AG09309 (cell line): ENCODE measurements at regions not wholly inside any gene's neighbourhood (a gene's known extent, or its start where the extent isn't known, plus 50 kb on each side); places are given as distances from the start of the nearest gene placed in this dataset.

Experiments used
- DNase-seq: peaks from one replicate; pipeline ENCODE4 v3.0.0-alpha.2; 2010; ENCODE audit warnings: low read depth
- H3K4me3 ChIP-seq: 2 replicates; pipeline ENCODE4 v1.5.1; 2011; ENCODE audit warnings: mild to moderate bottlenecking, low read depth, low read length, moderate library complexity; ENCODE audit not compliant: control insufficient read depth
- TF ChIP-seq, protein P1 (sequence below): IDR thresholded peaks from 2 replicates; pipeline ENCODE4 v1.5.1; 2011; ENCODE audit warnings: mild to moderate bottlenecking, low read depth, low read length, inconsistent platforms; ENCODE audit not compliant: insufficient read depth, control insufficient read depth; ENCODE audit errors: missing control alignments

DNA sequence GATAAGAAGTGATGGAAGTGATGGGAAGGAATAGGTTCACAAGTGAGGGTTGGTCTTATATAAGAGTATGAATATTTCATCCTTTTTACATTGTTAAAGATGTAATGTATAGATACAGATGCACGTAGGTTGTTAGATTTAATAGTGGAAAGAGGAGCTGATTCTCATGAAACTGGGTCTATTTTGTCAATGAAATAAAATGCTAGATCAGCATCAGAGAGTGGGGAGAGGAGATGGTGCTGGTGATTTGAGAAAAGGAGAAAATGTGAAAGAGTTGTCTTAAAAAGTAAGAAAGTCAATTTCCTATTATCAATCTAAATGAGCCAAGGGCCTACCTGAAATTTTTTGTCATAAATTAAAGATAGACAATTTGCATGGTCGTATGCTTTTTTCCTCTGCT lies 82.8 kb upstream of the FYN start:
- no peak overlapping the region for H3K4me3 ChIP-seq
- TF ChIP-seq, protein P1, sequence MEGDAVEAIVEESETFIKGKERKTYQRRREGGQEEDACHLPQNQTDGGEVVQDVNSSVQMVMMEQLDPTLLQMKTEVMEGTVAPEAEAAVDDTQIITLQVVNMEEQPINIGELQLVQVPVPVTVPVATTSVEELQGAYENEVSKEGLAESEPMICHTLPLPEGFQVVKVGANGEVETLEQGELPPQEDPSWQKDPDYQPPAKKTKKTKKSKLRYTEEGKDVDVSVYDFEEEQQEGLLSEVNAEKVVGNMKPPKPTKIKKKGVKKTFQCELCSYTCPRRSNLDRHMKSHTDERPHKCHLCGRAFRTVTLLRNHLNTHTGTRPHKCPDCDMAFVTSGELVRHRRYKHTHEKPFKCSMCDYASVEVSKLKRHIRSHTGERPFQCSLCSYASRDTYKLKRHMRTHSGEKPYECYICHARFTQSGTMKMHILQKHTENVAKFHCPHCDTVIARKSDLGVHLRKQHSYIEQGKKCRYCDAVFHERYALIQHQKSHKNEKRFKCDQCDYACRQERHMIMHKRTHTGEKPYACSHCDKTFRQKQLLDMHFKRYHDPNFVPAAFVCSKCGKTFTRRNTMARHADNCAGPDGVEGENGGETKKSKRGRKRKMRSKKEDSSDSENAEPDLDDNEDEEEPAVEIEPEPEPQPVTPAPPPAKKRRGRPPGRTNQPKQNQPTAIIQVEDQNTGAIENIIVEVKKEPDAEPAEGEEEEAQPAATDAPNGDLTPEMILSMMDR: no peak
- DNase-seq: no peak

DNA sequence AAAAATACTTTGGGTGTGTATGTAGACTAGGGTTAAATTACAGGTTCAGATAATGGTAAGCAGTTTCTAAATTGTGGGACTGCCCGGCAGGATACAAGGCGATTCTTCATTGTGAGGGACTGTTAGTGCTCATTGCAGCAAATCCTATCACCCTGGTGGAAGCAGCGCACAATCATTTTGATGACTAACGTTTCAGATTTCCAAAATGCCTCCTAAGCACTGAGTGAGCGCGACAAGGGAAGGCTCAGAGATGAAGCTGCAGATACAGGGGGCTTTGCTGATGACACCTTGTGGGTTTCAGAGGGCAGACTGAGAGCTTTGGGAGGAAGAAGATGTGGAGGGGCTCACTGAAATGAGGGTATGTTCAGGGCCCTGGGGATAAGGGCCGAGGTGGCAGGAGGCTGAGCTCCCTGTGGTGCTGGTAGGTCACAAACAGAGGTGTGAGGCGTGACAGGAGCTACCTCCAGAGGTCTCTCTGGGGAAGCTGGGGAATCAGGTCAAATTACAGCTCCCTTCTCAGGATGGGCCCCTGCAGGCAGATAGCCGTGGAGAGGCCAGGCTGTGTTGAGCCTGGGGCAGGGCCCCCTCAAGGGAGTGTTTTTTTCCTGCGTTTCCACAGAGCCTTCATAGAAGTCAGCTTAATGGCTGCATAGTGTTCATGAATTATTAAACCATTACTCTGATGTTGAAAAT lies 84.5 kb upstream of the FYN start:
- no peak for DNase-seq
- TF ChIP-seq, protein P1: no peak
- H3K4me3 ChIP-seq: no peak overlapping the region

DNA sequence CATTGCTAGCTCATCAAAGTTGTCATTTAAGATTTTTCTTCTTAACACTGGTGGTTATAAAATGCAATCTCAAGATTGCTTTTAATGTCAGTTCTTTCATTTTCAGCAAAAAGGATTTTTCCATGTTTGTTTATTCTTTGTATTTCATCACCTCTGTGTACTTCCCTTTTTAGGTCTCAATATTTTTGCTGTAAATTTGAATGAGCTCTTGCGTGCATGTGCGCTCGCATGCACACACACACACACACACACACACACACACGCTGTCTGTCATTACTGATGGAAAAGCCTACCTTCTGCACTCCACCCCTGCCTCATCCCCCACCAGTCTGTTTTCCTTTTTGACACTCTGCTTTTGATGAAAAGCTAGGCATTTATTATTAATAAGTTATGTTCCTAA lies 85.3 kb upstream of the FYN start:
- TF ChIP-seq, protein P1: no peak
- no peak overlapping the region for H3K4me3 ChIP-seq
- no peak for DNase-seq

DNA sequence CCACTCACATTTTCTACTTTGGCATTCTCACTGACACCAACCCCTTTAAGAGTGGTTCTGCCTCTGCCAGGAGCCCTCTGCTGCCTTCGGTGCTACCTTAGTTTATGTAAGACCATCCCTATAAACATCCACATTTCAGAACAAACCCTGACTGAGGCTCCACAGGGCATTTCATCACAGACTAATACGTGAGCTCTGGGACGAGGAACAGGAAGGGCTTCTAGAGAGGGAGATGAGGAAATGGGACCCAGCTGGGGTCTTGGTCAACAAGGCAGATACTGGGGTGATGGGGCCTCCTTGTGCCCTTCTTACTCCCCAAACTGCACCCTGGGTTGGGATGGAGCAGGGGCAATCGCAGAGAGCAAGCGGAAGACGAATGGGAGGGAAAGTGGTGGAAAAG lies 86.5 kb upstream of the FYN start:
- TF ChIP-seq, protein P1: no peak
- no peak for DNase-seq
- no peak overlapping the region for H3K4me3 ChIP-seq

DNA sequence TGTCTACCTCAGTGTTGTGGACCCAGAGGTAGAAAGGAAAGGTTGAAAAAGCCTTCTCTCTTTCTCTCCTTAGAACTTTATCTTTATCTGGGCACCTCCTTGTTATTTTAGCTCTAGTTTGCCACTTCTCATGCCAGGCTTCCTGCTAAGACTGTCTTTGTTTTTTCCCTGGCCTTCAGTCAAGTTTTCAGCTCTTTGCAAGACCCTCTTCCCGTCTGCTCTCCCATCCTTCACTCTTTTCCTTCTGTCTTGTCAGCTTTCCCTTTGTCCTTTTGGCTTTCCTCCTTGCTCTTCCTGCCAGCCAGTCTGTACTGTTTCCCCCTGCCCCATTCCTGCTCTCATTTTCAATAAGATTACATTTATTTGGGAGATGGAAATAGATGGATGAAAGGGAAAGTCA lies 86.8 kb upstream of the CCN6 start:
- H3K4me3 ChIP-seq: no peak overlapping the region
- no peak for DNase-seq
- TF ChIP-seq, protein P1: no peak

DNA sequence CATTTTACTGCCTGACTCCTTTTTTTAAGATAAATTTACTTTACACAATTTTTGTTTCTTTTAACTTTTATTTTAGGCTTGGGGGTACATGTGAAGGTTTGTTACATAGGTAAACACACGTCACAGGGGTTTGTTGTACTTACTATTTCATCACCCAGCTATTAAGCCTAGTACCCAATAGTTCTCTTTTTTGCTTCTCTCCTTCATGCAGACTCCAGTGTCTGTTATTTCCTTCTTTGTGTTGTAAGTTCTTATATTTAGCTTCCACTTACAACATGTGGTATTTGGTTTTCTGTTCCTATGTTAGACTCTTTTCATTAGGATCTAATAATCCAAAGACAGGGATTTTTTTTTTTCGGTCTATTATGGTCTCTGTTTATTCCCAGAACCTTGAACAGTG lies 83.5 kb upstream of the CCN6 start:
- TF ChIP-seq, protein P1: no peak
- no peak for DNase-seq
- no peak overlapping the region for H3K4me3 ChIP-seq
